CD4-positive, alpha-beta memory T cell (primary cell): ENCODE measurements at regions not wholly inside any gene's neighbourhood (a gene's known extent, or its start where the extent isn't known, plus 50 kb on each side); places are given as distances from the start of the nearest gene placed in this dataset.

ENCODE experiments used
- CTCF ChIA-PET: fragments of 350-600 bp; sonication (Branson Sonifier 250); formaldehyde crosslinking; loops from one replicate; lab custom pipeline; 2021; ENCODE audit warnings: inconsistent platforms; ENCODE audit not compliant: partially characterized antibody; lab: Charles Lee
- POLR2A ChIA-PET: fragments of 350-600 bp; sonication (Branson Sonifier 250); formaldehyde crosslinking; loops from one replicate; lab custom pipeline; 2021; ENCODE audit not compliant: partially characterized antibody; lab: Charles Lee
- DNase-seq, 5 donors: peaks; one replicate each; pipeline versions ENCODE4 v3.0.0 to v3.0.0-alpha.2; 2020 to 2022; ENCODE audit warnings: mixed read lengths in 1 of 5
- H3K27ac ChIP-seq: one replicate; pipeline ENCODE4 v1.7.0; 2013; ENCODE audit warnings: low read depth, low read length
- H3K27me3 ChIP-seq: 2 replicates; pipeline ENCODE4 v1.7.0; 2013; ENCODE audit warnings: mild to moderate bottlenecking, low read length, moderate library complexity; ENCODE audit not compliant: insufficient read depth
- H3K36me3 ChIP-seq: 2 replicates; pipeline ENCODE4 v1.7.0; 2013; ENCODE audit warnings: mild to moderate bottlenecking, low read length, moderate library complexity; ENCODE audit not compliant: insufficient read depth
- H3K4me1 ChIP-seq: 2 replicates; pipeline ENCODE4 v1.7.0; 2013; ENCODE audit warnings: mild to moderate bottlenecking, low read length, moderate library complexity; ENCODE audit not compliant: insufficient read depth
- H3K4me3 ChIP-seq, 2 donors: one replicate each; pipeline ENCODE4 v1.7.0; 2013; ENCODE audit warnings: low read length in 2 of 2, mild to moderate bottlenecking in 1 of 2
- H3K9me3 ChIP-seq, 2 donors: one replicate each; pipeline ENCODE4 v1.7.0; 2013; ENCODE audit warnings: low read length in 2 of 2, control low read depth in 1 of 2; ENCODE audit not compliant: control insufficient read depth in 1 of 2
- H3K27ac Mint-ChIP-seq, 7 donors: one replicate each; pipeline ENCODE4 v1.8.0; 2020 to 2021; ENCODE audit warnings: mixed read lengths in 7 of 7, mild to moderate bottlenecking in 6 of 7, inconsistent platforms in 3 of 7, moderate library complexity in 3 of 7
- H3K27me3 Mint-ChIP-seq, 2 donors: one replicate each; pipeline ENCODE4 v1.8.0; 2020 to 2021; ENCODE audit warnings: mixed read lengths in 2 of 2
- H3K36me3 Mint-ChIP-seq, 2 donors: one replicate each; pipeline ENCODE4 v1.8.0; 2020 to 2021; ENCODE audit warnings: mixed read lengths in 2 of 2, inconsistent platforms in 1 of 2, mild to moderate bottlenecking in 1 of 2
- H3K4me1 Mint-ChIP-seq, 4 donors: one replicate each; pipeline ENCODE4 v1.8.0; 2020 to 2021; ENCODE audit warnings: mixed read lengths in 4 of 4, mild to moderate bottlenecking in 1 of 4
- H3K4me3 Mint-ChIP-seq, 8 donors: one replicate each; pipeline ENCODE4 v1.8.0; 2020 to 2021; ENCODE audit warnings: mixed read lengths in 8 of 8, mild to moderate bottlenecking in 7 of 8, moderate library complexity in 6 of 8, inconsistent platforms in 3 of 8
- H3K9me3 Mint-ChIP-seq, 8 donors: one replicate each; pipeline ENCODE4 v1.8.0; 2020 to 2021; ENCODE audit warnings: mixed read lengths in 8 of 8, mild to moderate bottlenecking in 5 of 8, inconsistent platforms in 3 of 8, moderate library complexity in 1 of 8
- intact Hi-C: fragments of 100-400 bp; cut with micrococcal nuclease; formaldehyde crosslinking; loops from one replicate; pipeline ENCODE4 v1.15.1; 2023

DNA sequence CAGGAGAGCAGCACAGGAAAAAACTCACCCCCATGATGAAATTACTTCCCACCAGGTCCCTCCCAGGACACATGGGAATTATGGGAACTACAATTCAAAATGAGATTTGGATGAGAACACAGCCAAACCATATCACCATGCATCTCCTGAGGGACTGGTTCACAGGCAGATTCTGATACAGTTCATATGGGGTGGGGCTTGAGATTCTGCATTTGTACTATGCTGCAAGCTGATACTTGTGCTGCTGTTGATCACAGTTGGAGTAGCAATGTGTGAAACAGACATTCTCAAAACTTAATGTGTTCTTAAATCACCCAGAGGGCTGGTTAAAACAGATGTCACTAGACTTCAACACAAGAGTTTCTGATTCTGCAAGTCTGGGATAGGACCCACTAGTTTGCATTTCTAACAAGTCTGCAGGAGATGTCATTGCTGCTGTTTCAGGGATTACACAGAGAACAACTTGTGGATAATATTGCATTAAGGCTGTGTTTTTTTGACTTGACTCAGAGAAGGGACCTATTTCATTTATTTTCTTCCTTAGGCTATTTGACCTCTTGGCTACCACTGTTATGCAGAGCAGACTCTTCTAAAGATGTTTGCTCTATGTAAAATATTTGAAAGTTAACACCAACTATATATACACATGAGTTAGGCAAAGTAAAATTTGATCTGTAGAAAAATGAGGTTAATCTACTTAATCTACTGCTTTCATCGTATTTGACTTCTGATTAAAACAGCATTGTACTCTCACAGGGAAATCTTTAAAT is 194.2 kb upstream of the CNTN3 start:
- Mint-ChIP-seq H3K4me3 (no peak overlapping the region), H3K36me3 (no peaks in the 10 kb centered on the region), H3K9me3 (peaks cover 0 to 17% (median 10%) of the 10 kb centered on the region in 8 donors), H3K4me1 (no peaks in the 10 kb centered on the region), H3K27me3 (no peaks in the 10 kb centered on the region), H3K27ac (no peak overlapping the region)
- Histone ChIP-seq H3K27me3 (no peaks in the 10 kb centered on the region), H3K4me1 (no peaks in the 10 kb centered on the region), H3K36me3 (no peaks in the 10 kb centered on the region), H3K4me3 (no peak overlapping the region), H3K9me3 (no peaks in the 10 kb centered on the region), H3K27ac (no peak overlapping the region)
- DNase-seq: no peak
- intact Hi-C loops: no loop called here
- CTCF ChIA-PET: no interaction called here
- POLR2A ChIA-PET: no interaction called here

DNA sequence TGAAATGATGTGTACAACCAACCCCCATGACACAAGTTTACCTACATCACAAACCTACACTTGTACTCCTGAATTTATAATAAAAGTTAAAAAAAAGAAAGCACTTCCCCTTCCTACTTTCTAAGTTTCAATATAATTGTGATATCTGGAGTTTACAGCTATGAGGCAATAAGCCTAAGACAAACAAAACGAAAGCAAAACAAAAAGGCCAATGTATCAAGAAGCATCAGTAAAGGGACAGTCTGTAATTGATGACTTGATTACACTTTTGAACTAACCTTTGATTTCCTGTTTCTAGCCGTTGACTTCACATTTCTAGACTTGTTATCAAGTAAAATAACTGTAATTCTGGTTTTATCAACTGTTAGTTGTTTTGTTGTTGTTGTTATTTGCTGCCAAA is 187.5 kb upstream of the CNTN3 start:
- Mint-ChIP-seq H3K9me3 (peaks cover 2 to 33% (median 16%) of the 10 kb centered on the region in 8 donors), H3K36me3 (no peaks in the 10 kb centered on the region), H3K27ac (no peak overlapping the region), H3K27me3 (no peaks in the 10 kb centered on the region), H3K4me1 (no peaks in the 10 kb centered on the region), H3K4me3 (no peak overlapping the region)
- Histone ChIP-seq H3K36me3 (no peaks in the 10 kb centered on the region), H3K4me1 (no peaks in the 10 kb centered on the region), H3K27ac (no peak overlapping the region), H3K27me3 (no peaks in the 10 kb centered on the region), H3K9me3 (no peaks in the 10 kb centered on the region), H3K4me3 (no peak overlapping the region)
- CTCF ChIA-PET: no interaction called here
- POLR2A ChIA-PET: no interaction called here
- no peak for DNase-seq
- intact Hi-C loops: no loop called here

DNA sequence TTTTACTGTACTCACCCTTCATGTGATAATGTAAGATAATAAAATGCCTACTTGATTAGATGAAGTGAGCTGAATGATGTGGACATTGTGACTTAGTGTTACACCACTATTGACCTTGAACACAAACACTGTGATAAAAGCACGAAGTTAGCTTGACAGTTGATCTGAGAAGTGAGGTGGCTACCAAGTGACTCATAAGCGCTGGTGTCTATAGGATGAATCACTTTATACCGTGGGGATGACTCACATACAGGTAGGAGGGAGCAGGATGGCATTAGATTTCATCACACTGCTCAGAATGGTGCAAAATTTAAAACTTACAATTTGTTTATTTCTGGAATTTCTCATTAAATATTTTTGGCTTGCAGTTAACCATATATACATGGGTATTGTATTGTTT is 174.7 kb upstream of the CNTN3 start:
- DNase-seq: no peak
- Histone ChIP-seq H3K36me3 (no peaks in the 10 kb centered on the region), H3K4me3 (no peak overlapping the region), H3K4me1 (no peaks in the 10 kb centered on the region), H3K27ac (no peak overlapping the region), H3K27me3 (no peaks in the 10 kb centered on the region), H3K9me3 (peaks cover 0 to under 1% of the 10 kb centered on the region in 2 donors)
- H3K4me3 Mint-ChIP-seq: no peak overlapping the region
- intact Hi-C loops: no loop called here
- no peaks in the 10 kb centered on the region for H3K4me1 Mint-ChIP-seq
- POLR2A ChIA-PET: no interaction called here
- peaks cover 0 to 18% (median 5%) of the 10 kb centered on the region in 8 donors for H3K9me3 Mint-ChIP-seq
- no peak overlapping the region for H3K27ac Mint-ChIP-seq
- H3K27me3 Mint-ChIP-seq: no peaks in the 10 kb centered on the region
- CTCF ChIA-PET: no interaction called here
- H3K36me3 Mint-ChIP-seq: no peaks in the 10 kb centered on the region

DNA sequence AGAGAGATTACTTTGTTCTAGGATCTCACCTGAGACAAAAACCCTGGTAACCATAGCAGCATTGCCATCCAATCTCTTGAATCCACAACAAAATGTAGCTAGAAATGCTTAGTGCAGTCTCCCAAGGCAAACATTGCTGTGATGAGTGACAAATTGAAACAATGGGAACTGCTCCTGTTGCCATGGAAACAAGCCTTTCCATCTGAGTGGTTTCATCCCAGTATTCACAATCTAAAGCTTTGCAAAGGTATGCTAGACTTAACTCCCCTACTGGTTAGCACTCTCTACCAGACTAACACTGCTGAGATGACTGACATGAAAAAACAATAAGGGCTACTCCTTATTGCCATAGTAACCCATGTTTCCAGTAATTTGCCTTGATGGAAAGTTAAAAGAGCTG is 172.6 kb upstream of the CNTN3 start:
- Mint-ChIP-seq H3K4me1 (no peaks in the 10 kb centered on the region), H3K27ac (peak overlapping the region in 1 of 7 donors; percentile 53), H3K4me3 (no peak overlapping the region), H3K36me3 (no peaks in the 10 kb centered on the region), H3K27me3 (no peaks in the 10 kb centered on the region), H3K9me3 (peaks cover 3 to 14% (median 6%) of the 10 kb centered on the region in 8 donors)
- Histone ChIP-seq H3K36me3 (no peaks in the 10 kb centered on the region), H3K4me1 (no peaks in the 10 kb centered on the region), H3K9me3 (peaks cover 0 to 3% of the 10 kb centered on the region in 2 donors), H3K27ac (no peak overlapping the region), H3K4me3 (no peak overlapping the region), H3K27me3 (no peaks in the 10 kb centered on the region)
- POLR2A ChIA-PET: no interaction called here
- DNase-seq: no peak
- intact Hi-C loops: no loop called here
- CTCF ChIA-PET: no interaction called here

DNA sequence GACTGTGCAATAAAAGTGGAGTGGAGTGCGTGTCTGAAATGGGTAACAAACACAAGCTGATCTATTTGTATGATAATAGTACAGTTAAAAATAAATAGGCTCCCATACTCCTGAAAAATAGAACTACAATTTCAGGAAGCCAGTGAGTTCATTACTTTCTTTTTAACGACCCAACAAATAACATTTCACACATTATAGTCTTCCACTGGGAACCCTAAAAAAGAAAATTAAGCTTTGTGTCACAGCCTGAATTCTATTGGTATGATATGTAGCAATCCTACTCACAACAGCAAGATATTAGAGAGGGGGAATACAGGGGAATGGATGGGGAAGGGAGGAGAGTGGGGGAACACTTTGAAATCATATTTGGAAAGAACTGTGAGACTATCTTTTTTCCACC is 156.9 kb upstream of the CNTN3 start:
- intact Hi-C loops: no loop called here
- no peaks in the 10 kb centered on the region for H3K36me3 Mint-ChIP-seq
- ChIA-PET POLR2A (no interaction called here), CTCF (no interaction called here)
- H3K27me3 ChIP-seq: no peaks in the 10 kb centered on the region
- H3K4me1 Mint-ChIP-seq: no peaks in the 10 kb centered on the region
- H3K4me3 Mint-ChIP-seq: no peak overlapping the region
- DNase-seq: no peak
- H3K9me3 ChIP-seq: no peaks in the 10 kb centered on the region
- H3K36me3 ChIP-seq: no peaks in the 10 kb centered on the region
- no peak overlapping the region for H3K27ac Mint-ChIP-seq
- H3K9me3 Mint-ChIP-seq: peaks cover 0 to 18% (median 5%) of the 10 kb centered on the region in 8 donors
- H3K27me3 Mint-ChIP-seq: no peaks in the 10 kb centered on the region
- no peak overlapping the region for H3K4me3 ChIP-seq
- no peak overlapping the region for H3K27ac ChIP-seq
- no peaks in the 10 kb centered on the region for H3K4me1 ChIP-seq

DNA sequence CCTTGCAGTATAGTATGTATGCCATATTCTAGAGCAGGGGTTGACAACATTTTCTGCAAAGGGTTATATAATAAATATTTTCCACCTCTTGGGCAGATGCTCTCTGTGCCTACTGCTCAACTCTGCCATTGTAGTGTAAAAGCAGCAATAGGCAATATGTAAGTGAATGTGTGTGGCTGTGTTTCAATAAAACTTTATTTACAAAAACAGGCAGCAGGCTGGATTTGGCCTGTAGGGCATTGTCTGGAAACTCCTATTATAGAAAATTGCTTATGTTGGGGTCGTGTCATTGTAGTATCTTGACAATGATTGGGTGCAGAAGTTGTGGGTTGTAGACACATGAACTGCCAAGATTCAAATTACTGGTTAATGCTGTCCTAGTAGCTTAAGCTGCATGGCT is 153.6 kb upstream of the CNTN3 start:
- Histone ChIP-seq H3K4me1 (no peaks in the 10 kb centered on the region), H3K27ac (no peak overlapping the region), H3K4me3 (no peak overlapping the region), H3K27me3 (no peaks in the 10 kb centered on the region), H3K36me3 (no peaks in the 10 kb centered on the region), H3K9me3 (no peaks in the 10 kb centered on the region)
- ChIA-PET POLR2A (no interaction called here), CTCF (no interaction called here)
- DNase-seq: no peak
- intact Hi-C loops: no loop called here
- Mint-ChIP-seq H3K4me3 (no peak overlapping the region), H3K27me3 (no peaks in the 10 kb centered on the region), H3K27ac (no peak overlapping the region), H3K4me1 (no peaks in the 10 kb centered on the region), H3K36me3 (no peaks in the 10 kb centered on the region), H3K9me3 (peaks cover 0 to 14% (median 8%) of the 10 kb centered on the region in 8 donors)

DNA sequence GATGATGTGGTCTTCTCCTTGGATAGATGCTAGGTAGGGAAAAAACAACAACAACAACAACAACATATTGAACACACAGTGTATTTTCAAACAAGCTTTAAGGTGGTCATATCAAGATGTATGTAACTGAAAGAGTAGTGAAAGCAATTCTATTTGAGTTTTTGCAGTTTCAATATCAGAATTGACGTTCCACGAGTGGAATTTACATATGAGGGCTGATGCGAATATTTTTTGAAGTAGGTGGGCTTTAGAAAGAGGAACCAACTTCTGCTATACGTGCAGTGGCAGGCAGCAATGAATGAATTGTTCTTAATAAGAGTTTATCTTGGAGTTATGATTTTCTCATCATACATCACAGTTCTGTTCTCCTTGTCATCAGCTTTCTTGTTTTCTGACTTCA is 151.9 kb upstream of the CNTN3 start:
- DNase-seq: no peak
- Mint-ChIP-seq H3K9me3 (peaks cover 0 to 11% (median 4%) of the 10 kb centered on the region in 8 donors), H3K4me3 (no peak overlapping the region), H3K27ac (no peak overlapping the region), H3K36me3 (no peaks in the 10 kb centered on the region), H3K4me1 (no peaks in the 10 kb centered on the region), H3K27me3 (no peaks in the 10 kb centered on the region)
- Histone ChIP-seq H3K9me3 (no peaks in the 10 kb centered on the region), H3K36me3 (no peaks in the 10 kb centered on the region), H3K27ac (no peak overlapping the region), H3K4me3 (no peak overlapping the region), H3K4me1 (no peaks in the 10 kb centered on the region), H3K27me3 (no peaks in the 10 kb centered on the region)
- ChIA-PET POLR2A (no interaction called here), CTCF (no interaction called here)
- intact Hi-C loops: no loop called here
